ENCODE measurements at regions not wholly inside any gene's neighbourhood (a gene's known extent, or its start where the extent isn't known, plus 50 kb on each side); places are given as distances from the start of the nearest gene placed in this dataset.

DNA sequence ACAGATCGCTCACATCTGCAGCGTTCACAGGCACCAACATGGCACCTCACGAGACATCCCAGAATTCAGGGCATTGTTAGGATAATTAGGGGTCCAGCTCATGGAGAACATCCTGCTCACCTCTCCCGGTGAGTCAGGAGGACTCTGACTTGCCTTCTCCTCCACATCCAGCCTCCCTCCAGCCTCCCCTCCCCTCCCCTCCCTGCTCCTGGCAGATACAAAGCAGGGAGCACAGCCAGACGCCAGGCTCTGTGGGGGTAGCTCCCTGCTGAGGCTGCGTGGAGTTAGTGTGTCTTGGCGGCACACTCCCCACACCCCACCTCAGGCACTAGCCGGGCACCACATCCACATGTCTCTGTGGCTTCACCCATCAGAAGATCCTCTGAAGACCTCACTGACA lies 320.6 kb downstream of the CXCL12 start:
- no TSS peak for BruUV-seq (replicated peaks)
- intact Hi-C loops (cut with micrococcal nuclease; ENCODE audit: unreplicated experiment), result no loop called here
- CTCF ChIA-PET, result no interaction called here
- TF ChIP-seq, protein P1, sequence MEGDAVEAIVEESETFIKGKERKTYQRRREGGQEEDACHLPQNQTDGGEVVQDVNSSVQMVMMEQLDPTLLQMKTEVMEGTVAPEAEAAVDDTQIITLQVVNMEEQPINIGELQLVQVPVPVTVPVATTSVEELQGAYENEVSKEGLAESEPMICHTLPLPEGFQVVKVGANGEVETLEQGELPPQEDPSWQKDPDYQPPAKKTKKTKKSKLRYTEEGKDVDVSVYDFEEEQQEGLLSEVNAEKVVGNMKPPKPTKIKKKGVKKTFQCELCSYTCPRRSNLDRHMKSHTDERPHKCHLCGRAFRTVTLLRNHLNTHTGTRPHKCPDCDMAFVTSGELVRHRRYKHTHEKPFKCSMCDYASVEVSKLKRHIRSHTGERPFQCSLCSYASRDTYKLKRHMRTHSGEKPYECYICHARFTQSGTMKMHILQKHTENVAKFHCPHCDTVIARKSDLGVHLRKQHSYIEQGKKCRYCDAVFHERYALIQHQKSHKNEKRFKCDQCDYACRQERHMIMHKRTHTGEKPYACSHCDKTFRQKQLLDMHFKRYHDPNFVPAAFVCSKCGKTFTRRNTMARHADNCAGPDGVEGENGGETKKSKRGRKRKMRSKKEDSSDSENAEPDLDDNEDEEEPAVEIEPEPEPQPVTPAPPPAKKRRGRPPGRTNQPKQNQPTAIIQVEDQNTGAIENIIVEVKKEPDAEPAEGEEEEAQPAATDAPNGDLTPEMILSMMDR (IDR thresholded peaks at IDR 0.05), result no peak
- TF ChIP-seq TCF7L2 (IDR thresholded peaks at IDR 0.05; ENCODE audit: low read depth, low read length) (no peak), POLR2AphosphoS5 (IDR thresholded peaks at IDR 0.05; ENCODE audit: low read depth, low read length) (no peak), SIN3A (IDR thresholded peaks at IDR 0.05; ENCODE audit: borderline replicate concordance, insufficient read depth, low read depth, low read length) (no peak)
- TF ChIP-seq, protein P2, sequence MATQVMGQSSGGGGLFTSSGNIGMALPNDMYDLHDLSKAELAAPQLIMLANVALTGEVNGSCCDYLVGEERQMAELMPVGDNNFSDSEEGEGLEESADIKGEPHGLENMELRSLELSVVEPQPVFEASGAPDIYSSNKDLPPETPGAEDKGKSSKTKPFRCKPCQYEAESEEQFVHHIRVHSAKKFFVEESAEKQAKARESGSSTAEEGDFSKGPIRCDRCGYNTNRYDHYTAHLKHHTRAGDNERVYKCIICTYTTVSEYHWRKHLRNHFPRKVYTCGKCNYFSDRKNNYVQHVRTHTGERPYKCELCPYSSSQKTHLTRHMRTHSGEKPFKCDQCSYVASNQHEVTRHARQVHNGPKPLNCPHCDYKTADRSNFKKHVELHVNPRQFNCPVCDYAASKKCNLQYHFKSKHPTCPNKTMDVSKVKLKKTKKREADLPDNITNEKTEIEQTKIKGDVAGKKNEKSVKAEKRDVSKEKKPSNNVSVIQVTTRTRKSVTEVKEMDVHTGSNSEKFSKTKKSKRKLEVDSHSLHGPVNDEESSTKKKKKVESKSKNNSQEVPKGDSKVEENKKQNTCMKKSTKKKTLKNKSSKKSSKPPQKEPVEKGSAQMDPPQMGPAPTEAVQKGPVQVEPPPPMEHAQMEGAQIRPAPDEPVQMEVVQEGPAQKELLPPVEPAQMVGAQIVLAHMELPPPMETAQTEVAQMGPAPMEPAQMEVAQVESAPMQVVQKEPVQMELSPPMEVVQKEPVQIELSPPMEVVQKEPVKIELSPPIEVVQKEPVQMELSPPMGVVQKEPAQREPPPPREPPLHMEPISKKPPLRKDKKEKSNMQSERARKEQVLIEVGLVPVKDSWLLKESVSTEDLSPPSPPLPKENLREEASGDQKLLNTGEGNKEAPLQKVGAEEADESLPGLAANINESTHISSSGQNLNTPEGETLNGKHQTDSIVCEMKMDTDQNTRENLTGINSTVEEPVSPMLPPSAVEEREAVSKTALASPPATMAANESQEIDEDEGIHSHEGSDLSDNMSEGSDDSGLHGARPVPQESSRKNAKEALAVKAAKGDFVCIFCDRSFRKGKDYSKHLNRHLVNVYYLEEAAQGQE (IDR thresholded peaks at IDR 0.05; ENCODE audit: insufficient read depth in 1 of 2, low read depth in 2 of 2, low read length in 1 of 2), result no peak
- H3K4me3 ChIP-seq (ENCODE audit: low read depth in 2 of 2, low read length in 2 of 2), result no peak overlapping the region
- DNase-seq (ENCODE audit: low read depth, low spot score), result no peak
- H3K27ac ChIP-seq (ENCODE audit: low read length), result no peak overlapping the region
- H3K36me3 ChIP-seq (ENCODE audit: control insufficient read depth, insufficient read depth, low read length), result no peaks in the 10 kb centered on the region
- H3K27me3 ChIP-seq (ENCODE audit: control insufficient read depth, insufficient read depth, low read length), result no peaks in the 10 kb centered on the region
- no peaks in the 10 kb centered on the region for H3K9me3 ChIP-seq (ENCODE audit: control insufficient read depth, insufficient read depth, low read depth, low read length)
- in situ Hi-C loops (cut with HindIII; ENCODE audit: low pct_unique_long_range_greater_than_20kb, low sequenced_read_pairs), result no loop called here
- H3K4me1 ChIP-seq (ENCODE audit: control insufficient read depth, insufficient read depth, low read length), result no peaks in the 10 kb centered on the region
- ATAC-seq, result no peak
- POLR2A ChIA-PET, result no interaction called here

GRCh38 chr10:44063686-44064085 lies 321.2 kb downstream of the CXCL12 start:
- TF ChIP-seq, protein P2 (IDR thresholded peaks at IDR 0.05; ENCODE audit: insufficient read depth in 1 of 2, low read depth in 2 of 2, low read length in 1 of 2), result no peak
- TF ChIP-seq TCF7L2 (IDR thresholded peaks at IDR 0.05; ENCODE audit: low read depth, low read length) (no peak), SIN3A (IDR thresholded peaks at IDR 0.05; ENCODE audit: borderline replicate concordance, insufficient read depth, low read depth, low read length) (no peak), POLR2AphosphoS5 (IDR thresholded peaks at IDR 0.05; ENCODE audit: low read depth, low read length) (no peak)
- TF ChIP-seq, protein P1 (IDR thresholded peaks at IDR 0.05), result no peak
- Histone ChIP-seq H3K27me3 (ENCODE audit: control insufficient read depth, insufficient read depth, low read length) (peaks cover 2% of the 10 kb centered on the region; the same call in 1 of the 2 replicates), H3K27ac (ENCODE audit: low read length) (no peak overlapping the region), H3K9me3 (ENCODE audit: control insufficient read depth, insufficient read depth, low read depth, low read length) (no peaks in the 10 kb centered on the region), H3K4me3 (ENCODE audit: low read depth in 2 of 2, low read length in 2 of 2) (no peak overlapping the region), H3K36me3 (ENCODE audit: control insufficient read depth, insufficient read depth, low read length) (no peaks in the 10 kb centered on the region), H3K4me1 (ENCODE audit: control insufficient read depth, insufficient read depth, low read length) (no peaks in the 10 kb centered on the region)
- no peak for ATAC-seq
- BruUV-seq (replicated peaks), result no TSS peak
- in situ Hi-C loops (cut with HindIII; ENCODE audit: low pct_unique_long_range_greater_than_20kb, low sequenced_read_pairs) (no loop called here), intact Hi-C loops (cut with micrococcal nuclease; ENCODE audit: unreplicated experiment) (no loop called here)
- ChIA-PET POLR2A (no interaction called here), CTCF (no interaction called here)
- no peak for DNase-seq (ENCODE audit: low read depth, low spot score)
